GM23338 (cell line): ENCODE measurements at regions not wholly inside any gene's neighbourhood (a gene's known extent, or its start where the extent isn't known, plus 50 kb on each side); places are given as distances from the start of the nearest gene placed in this dataset.

Experiments
- ATAC-seq: fragments of 200-7000 bp; cut with Tn5 transposase; 3 replicates; pipeline ENCODE4 v1.9.1; 2020
- DNase-seq: peaks from one replicate; pipeline ENCODE4 v3.0.0-alpha.2; 2015; ENCODE audit warnings: low spot score
- H2AFZ ChIP-seq: fragments of 200-600 bp; sonication (generic); 2 replicates; pipeline ENCODE4 v1.8.0; 2016; ENCODE audit warnings: antibody characterized with exemption, mild to moderate bottlenecking, moderate library complexity
- H3F3A ChIP-seq: fragments of 200-600 bp; sonication (generic); replicated peaks from 2 replicates; pipeline ENCODE4 v1.8.0; 2017; ENCODE audit warnings: antibody characterized with exemption, mixed run types, low read depth
- H3K27ac ChIP-seq: fragments of 200-600 bp; sonication (generic); 2 replicates; pipeline ENCODE4 v1.6.1; 2016; ENCODE audit warnings: low read depth
- H3K27me3 ChIP-seq: fragments of 200-600 bp; sonication (generic); 2 replicates; pipeline ENCODE4 v1.8.0; 2016; ENCODE audit warnings: mild to moderate bottlenecking, mixed run types, moderate library complexity; ENCODE audit not compliant: insufficient read depth
- H3K36me3 ChIP-seq: fragments of 200-600 bp; sonication (generic); 2 replicates; pipeline ENCODE4 v1.8.0; 2016; ENCODE audit warnings: mild to moderate bottlenecking; ENCODE audit not compliant: insufficient read depth
- H3K4me1 ChIP-seq: fragments of 200-600 bp; sonication (generic); 2 replicates; pipeline ENCODE4 v1.8.0; 2016; ENCODE audit warnings: mild to moderate bottlenecking, moderate library complexity; ENCODE audit not compliant: insufficient read depth
- H3K4me2 ChIP-seq: fragments of 200-600 bp; sonication (generic); 2 replicates; pipeline ENCODE4 v1.7.1; 2017; ENCODE audit warnings: mixed run types
- H3K4me3 ChIP-seq: fragments of 200-600 bp; sonication (generic); 2 replicates; pipeline ENCODE4 v1.6.1; 2016; ENCODE audit warnings: mixed run types
- H3K79me2 ChIP-seq: fragments of 200-600 bp; sonication (generic); replicated peaks from 2 replicates; pipeline ENCODE4 v1.8.0; 2017; ENCODE audit warnings: mild to moderate bottlenecking; ENCODE audit not compliant: insufficient read depth
- H3K9me2 ChIP-seq: fragments of 200-600 bp; sonication (generic); 2 replicates; pipeline ENCODE4 v1.8.0; 2017; ENCODE audit not compliant: insufficient read depth
- H4K20me1 ChIP-seq: fragments of 200-600 bp; sonication (generic); replicated peaks from 2 replicates; pipeline ENCODE4 v1.8.0; 2017; ENCODE audit warnings: mild to moderate bottlenecking; ENCODE audit not compliant: insufficient read depth
- H3K27ac Mint-ChIP-seq: 2 replicates; pipeline ENCODE4 v1.8.0; 2020; ENCODE audit warnings: inconsistent platforms, mild to moderate bottlenecking, moderate library complexity, mixed read lengths
- H3K27me3 Mint-ChIP-seq: 3 replicates; pipeline ENCODE4 v1.8.0; 2022; ENCODE audit warnings: low read depth, mild to moderate bottlenecking, moderate library complexity, mixed read lengths, inconsistent platforms; ENCODE audit not compliant: insufficient read depth, poor library complexity
- H3K36me3 Mint-ChIP-seq: 3 replicates; pipeline ENCODE4 v1.8.0; 2021; ENCODE audit warnings: low read depth, mild to moderate bottlenecking, inconsistent platforms, moderate library complexity, mixed read lengths
- H3K4me1 Mint-ChIP-seq: 3 replicates; pipeline ENCODE4 v1.8.0; 2020; ENCODE audit warnings: mild to moderate bottlenecking, inconsistent platforms, mixed read lengths
- H3K4me3 Mint-ChIP-seq: 3 replicates; pipeline ENCODE4 v1.8.0; 2021; ENCODE audit warnings: moderate library complexity, mild to moderate bottlenecking, inconsistent platforms, mixed read lengths
- H3K9me3 Mint-ChIP-seq: 3 replicates; pipeline ENCODE4 v1.8.0; 2020; ENCODE audit warnings: moderate library complexity, mild to moderate bottlenecking, inconsistent platforms, mixed read lengths
- EZH2 ChIP-seq: fragments of 200-600 bp; sonication (generic); IDR thresholded peaks from one replicate; pipeline ENCODE4 v1.8.0; 2017; ENCODE audit warnings: antibody characterized with exemption, mild to moderate bottlenecking, low read depth; ENCODE audit not compliant: unreplicated experiment
- ZNF114 ChIP-seq: fragments of 250-450 bp; sonication (Bioruptor Pico); IDR thresholded peaks from 2 replicates; pipeline ENCODE4 v1.5.0; 2020; ENCODE audit warnings: mild to moderate bottlenecking, moderate library complexity
- TF ChIP-seq, protein P1 (sequence below): fragments of 250-450 bp; sonication (Bioruptor Pico); IDR thresholded peaks from 2 replicates; pipeline ENCODE4 v1.5.0; 2020; ENCODE audit warnings: mild to moderate bottlenecking, moderate library complexity
- TF ChIP-seq, protein P2 (sequence below): IDR thresholded peaks from 2 replicates; pipeline ENCODE4 v1.6.1; 2016; ENCODE audit warnings: antibody characterized with exemption

DNA sequence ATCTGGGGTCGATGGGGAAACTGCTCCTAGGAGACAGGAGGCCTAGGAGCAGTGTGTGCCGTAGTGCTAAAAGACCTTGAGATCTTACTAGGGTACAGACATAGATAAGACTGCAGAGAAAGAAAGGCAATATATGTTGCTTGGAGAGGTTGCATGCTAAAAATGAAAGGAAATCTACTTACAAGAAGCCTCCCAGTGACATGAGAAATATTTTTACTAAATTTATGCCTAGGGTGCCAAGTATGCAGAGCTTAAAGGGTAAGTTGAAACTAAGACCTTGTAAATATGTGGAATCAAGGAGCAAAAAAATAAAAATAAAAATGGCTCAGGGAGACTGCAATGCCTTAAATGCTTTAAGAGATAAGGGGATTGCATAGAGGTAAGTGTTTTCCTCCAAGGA, 74.8 kb downstream of the PDE6H start:
- no peaks in the 10 kb centered on the region for H3K9me3 Mint-ChIP-seq
- Histone ChIP-seq H4K20me1 (no peaks in the 10 kb centered on the region), H3K4me1 (no peaks in the 10 kb centered on the region), H3K27me3 (no peaks in the 10 kb centered on the region), H3K4me2 (no peak overlapping the region), H2AFZ (no peak overlapping the region), H3K36me3 (no peaks in the 10 kb centered on the region), H3K4me3 (no peak overlapping the region), H3K27ac (no peak overlapping the region), H3K79me2 (no peaks in the 10 kb centered on the region), H3K9me2 (no peaks in the 10 kb centered on the region), H3F3A (no peaks in the 10 kb centered on the region)
- no peak for DNase-seq
- no peaks in the 10 kb centered on the region for H3K36me3 Mint-ChIP-seq
- no peaks in the 10 kb centered on the region for H3K4me1 Mint-ChIP-seq
- no peak overlapping the region for H3K4me3 Mint-ChIP-seq
- H3K27ac Mint-ChIP-seq, result no peak overlapping the region
- no peak for ATAC-seq
- no peaks in the 10 kb centered on the region for H3K27me3 Mint-ChIP-seq
- TF ChIP-seq, protein P1, sequence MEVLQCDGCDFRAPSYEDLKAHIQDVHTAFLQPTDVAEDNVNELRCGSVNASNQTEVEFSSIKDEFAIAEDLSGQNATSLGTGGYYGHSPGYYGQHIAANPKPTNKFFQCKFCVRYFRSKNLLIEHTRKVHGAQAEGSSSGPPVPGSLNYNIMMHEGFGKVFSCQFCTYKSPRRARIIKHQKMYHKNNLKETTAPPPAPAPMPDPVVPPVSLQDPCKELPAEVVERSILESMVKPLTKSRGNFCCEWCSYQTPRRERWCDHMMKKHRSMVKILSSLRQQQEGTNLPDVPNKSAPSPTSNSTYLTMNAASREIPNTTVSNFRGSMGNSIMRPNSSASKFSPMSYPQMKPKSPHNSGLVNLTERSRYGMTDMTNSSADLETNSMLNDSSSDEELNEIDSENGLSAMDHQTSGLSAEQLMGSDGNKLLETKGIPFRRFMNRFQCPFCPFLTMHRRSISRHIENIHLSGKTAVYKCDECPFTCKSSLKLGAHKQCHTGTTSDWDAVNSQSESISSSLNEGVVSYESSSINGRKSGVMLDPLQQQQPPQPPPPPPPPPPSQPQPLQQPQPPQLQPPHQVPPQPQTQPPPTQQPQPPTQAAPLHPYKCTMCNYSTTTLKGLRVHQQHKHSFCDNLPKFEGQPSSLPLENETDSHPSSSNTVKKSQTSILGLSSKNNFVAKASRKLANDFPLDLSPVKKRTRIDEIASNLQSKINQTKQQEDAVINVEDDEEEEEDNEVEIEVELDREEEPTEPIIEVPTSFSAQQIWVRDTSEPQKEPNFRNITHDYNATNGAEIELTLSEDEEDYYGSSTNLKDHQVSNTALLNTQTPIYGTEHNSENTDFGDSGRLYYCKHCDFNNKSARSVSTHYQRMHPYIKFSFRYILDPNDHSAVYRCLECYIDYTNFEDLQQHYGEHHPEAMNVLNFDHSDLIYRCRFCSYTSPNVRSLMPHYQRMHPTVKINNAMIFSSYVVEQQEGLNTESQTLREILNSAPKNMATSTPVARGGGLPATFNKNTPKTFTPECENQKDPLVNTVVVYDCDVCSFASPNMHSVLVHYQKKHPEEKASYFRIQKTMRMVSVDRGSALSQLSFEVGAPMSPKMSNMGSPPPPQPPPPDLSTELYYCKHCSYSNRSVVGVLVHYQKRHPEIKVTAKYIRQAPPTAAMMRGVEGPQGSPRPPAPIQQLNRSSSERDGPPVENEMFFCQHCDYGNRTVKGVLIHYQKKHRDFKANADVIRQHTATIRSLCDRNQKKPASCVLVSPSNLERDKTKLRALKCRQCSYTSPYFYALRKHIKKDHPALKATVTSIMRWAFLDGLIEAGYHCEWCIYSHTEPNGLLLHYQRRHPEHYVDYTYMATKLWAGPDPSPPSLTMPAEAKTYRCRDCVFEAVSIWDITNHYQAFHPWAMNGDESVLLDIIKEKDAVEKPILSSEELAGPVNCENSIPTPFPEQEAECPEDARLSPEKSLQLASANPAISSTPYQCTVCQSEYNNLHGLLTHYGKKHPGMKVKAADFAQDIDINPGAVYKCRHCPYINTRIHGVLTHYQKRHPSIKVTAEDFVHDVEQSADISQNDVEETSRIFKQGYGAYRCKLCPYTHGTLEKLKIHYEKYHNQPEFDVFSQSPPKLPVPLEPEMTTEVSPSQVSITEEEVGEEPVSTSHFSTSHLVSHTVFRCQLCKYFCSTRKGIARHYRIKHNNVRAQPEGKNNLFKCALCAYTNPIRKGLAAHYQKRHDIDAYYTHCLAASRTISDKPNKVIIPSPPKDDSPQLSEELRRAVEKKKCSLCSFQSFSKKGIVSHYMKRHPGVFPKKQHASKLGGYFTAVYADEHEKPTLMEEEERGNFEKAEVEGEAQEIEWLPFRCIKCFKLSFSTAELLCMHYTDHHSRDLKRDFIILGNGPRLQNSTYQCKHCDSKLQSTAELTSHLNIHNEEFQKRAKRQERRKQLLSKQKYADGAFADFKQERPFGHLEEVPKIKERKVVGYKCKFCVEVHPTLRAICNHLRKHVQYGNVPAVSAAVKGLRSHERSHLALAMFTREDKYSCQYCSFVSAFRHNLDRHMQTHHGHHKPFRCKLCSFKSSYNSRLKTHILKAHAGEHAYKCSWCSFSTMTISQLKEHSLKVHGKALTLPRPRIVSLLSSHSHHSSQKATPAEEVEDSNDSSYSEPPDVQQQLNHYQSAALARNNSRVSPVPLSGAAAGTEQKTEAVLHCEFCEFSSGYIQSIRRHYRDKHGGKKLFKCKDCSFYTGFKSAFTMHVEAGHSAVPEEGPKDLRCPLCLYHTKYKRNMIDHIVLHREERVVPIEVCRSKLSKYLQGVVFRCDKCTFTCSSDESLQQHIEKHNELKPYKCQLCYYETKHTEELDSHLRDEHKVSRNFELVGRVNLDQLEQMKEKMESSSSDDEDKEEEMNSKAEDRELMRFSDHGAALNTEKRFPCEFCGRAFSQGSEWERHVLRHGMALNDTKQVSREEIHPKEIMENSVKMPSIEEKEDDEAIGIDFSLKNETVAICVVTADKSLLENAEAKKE (CRISPR knock-in tag), result no peak

DNA sequence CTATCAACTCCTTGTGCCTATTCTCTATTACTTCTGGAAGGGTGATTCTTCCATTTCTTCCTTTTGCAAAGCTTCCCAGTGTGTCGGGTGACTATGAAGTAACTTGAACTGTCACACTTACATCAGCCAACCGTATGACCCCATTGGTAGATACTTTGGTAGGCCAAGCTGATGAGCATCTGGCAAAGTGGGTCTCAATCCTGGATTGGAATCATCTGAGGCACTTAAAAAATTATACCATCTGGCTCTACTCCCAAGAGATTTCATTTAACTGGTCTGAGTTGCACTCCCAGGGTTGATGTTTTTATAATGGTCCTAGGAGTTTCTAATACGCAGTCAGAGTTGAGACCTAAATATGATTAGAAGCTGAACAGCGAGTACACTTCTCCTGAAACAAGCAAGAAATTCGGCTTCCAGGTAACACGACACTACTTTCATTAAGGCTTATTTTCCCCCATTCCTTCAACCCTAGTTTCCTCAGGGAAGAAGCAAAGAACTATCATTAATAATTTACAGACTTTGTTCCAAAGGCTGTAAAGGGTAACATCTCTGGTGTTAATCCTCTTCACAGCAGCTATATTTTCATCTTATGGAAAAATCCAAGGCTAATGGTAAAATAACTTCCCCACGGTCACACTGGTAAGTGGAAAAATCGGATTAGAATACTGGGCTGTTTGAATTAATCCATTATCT, 76.8 kb downstream of the PDE6H start:
- Mint-ChIP-seq H3K27me3 (no peaks in the 10 kb centered on the region), H3K27ac (no peak overlapping the region), H3K4me3 (no peak overlapping the region), H3K4me1 (0 out of 3 replicates have a peak, but pooled peaks cover 4% of the 10 kb centered on the region), H3K36me3 (no peaks in the 10 kb centered on the region), H3K9me3 (no peaks in the 10 kb centered on the region)
- no peak for ATAC-seq
- H2AFZ ChIP-seq, result no peak overlapping the region
- no peaks in the 10 kb centered on the region for H4K20me1 ChIP-seq
- H3K4me2 ChIP-seq, result no peak overlapping the region
- no peak for DNase-seq
- H3K79me2 ChIP-seq, result no peaks in the 10 kb centered on the region
- no peaks in the 10 kb centered on the region for H3K36me3 ChIP-seq
- no peaks in the 10 kb centered on the region for H3K4me1 ChIP-seq
- no peaks in the 10 kb centered on the region for H3K9me2 ChIP-seq
- H3K27me3 ChIP-seq, result no peaks in the 10 kb centered on the region
- no peak overlapping the region for H3K27ac ChIP-seq
- no peak overlapping the region for H3K4me3 ChIP-seq
- no peaks in the 10 kb centered on the region for H3F3A ChIP-seq
- no peak for TF ChIP-seq EZH2
- TF ChIP-seq ZNF114 (CRISPR knock-in tag), result no peak
- TF ChIP-seq, protein P1 (CRISPR knock-in tag), result no peak
- TF ChIP-seq, protein P2, sequence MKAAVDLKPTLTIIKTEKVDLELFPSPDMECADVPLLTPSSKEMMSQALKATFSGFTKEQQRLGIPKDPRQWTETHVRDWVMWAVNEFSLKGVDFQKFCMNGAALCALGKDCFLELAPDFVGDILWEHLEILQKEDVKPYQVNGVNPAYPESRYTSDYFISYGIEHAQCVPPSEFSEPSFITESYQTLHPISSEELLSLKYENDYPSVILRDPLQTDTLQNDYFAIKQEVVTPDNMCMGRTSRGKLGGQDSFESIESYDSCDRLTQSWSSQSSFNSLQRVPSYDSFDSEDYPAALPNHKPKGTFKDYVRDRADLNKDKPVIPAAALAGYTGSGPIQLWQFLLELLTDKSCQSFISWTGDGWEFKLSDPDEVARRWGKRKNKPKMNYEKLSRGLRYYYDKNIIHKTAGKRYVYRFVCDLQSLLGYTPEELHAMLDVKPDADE, result no peak
